ENCODE measurements at regions not wholly inside any gene's neighbourhood (a gene's known extent, or its start where the extent isn't known, plus 50 kb on each side); places are given as distances from the start of the nearest gene placed in this dataset.

GRCh38 chr4:18518098-18518497 is 496.5 kb upstream of the LCORL start:
- no peak for DNase-seq (ENCODE audit: low read depth, low spot score)
- no peak overlapping the region for H3K27ac ChIP-seq

GRCh38 chr4:18513861-18514260 is 492.3 kb upstream of the LCORL start:
- no peak for DNase-seq (ENCODE audit: low read depth, low spot score)
- no peak overlapping the region for H3K27ac ChIP-seq

- no peak overlapping the region for H3K27ac ChIP-seq
- no peak for DNase-seq (ENCODE audit: low read depth, low spot score)
Observed at GRCh38 chr4:18512718-18513117, 491.2 kb upstream of the LCORL start.

GRCh38 chr4:18511727-18512126 is 490.2 kb upstream of the LCORL start:
- H3K27ac ChIP-seq, result no peak overlapping the region
- DNase-seq (ENCODE audit: low read depth, low spot score), result no peak

GRCh38 chr4:18508786-18509185 is 487.2 kb upstream of the LCORL start:
- DNase-seq (ENCODE audit: low read depth, low spot score), result no peak
- no peak overlapping the region for H3K27ac ChIP-seq

GRCh38 chr4:18480928-18481327 is 459.4 kb upstream of the LCORL start:
- no peak for DNase-seq (ENCODE audit: low read depth, low spot score)
- H3K27ac ChIP-seq, result no peak overlapping the region

GRCh38 chr4:18480342-18480741 is 458.8 kb upstream of the LCORL start:
- no peak for DNase-seq (ENCODE audit: low read depth, low spot score)
- no peak overlapping the region for H3K27ac ChIP-seq

- DNase-seq (ENCODE audit: low read depth, low spot score), result no peak
- no peak overlapping the region for H3K27ac ChIP-seq
Observed at GRCh38 chr4:18479825-18480224, 458.3 kb upstream of the LCORL start.

- H3K27ac ChIP-seq, result no peak overlapping the region
- DNase-seq (ENCODE audit: low read depth, low spot score), result no peak
Observed at GRCh38 chr4:18463987-18464559, 442.5 kb upstream of the LCORL start.

- no peak overlapping the region for H3K27ac ChIP-seq
- DNase-seq (ENCODE audit: low read depth, low spot score), result no peak
Observed at GRCh38 chr4:18458465-18458864, 436.9 kb upstream of the LCORL start.

- no peak overlapping the region for H3K27ac ChIP-seq
- no peak for DNase-seq (ENCODE audit: low read depth, low spot score)
Observed at GRCh38 chr4:18454349-18454748, 432.8 kb upstream of the LCORL start.

- DNase-seq (ENCODE audit: low read depth, low spot score), result no peak
- no peak overlapping the region for H3K27ac ChIP-seq
Observed at GRCh38 chr4:18445110-18445509, 423.6 kb upstream of the LCORL start.

- DNase-seq (ENCODE audit: low read depth, low spot score), result no peak
- no peak overlapping the region for H3K27ac ChIP-seq
Observed at GRCh38 chr4:18444206-18444605, 422.7 kb upstream of the LCORL start.

- DNase-seq (ENCODE audit: low read depth, low spot score), result no peak
- H3K27ac ChIP-seq, result no peak overlapping the region
Observed at GRCh38 chr4:18442957-18443356, 421.4 kb upstream of the LCORL start.

GRCh38 chr4:18441676-18442075 is 420.1 kb upstream of the LCORL start:
- no peak for DNase-seq (ENCODE audit: low read depth, low spot score)
- no peak overlapping the region for H3K27ac ChIP-seq

GRCh38 chr4:18441203-18441590 is 419.6 kb upstream of the LCORL start:
- H3K27ac ChIP-seq, result no peak overlapping the region
- no peak for DNase-seq (ENCODE audit: low read depth, low spot score)

GRCh38 chr4:18440527-18441202 is 419.1 kb upstream of the LCORL start:
- H3K27ac ChIP-seq, result no peak overlapping the region
- DNase-seq (ENCODE audit: low read depth, low spot score), result no peak

- no peak for DNase-seq (ENCODE audit: low read depth, low spot score)
- H3K27ac ChIP-seq, result no peak overlapping the region
Observed at GRCh38 chr4:18439311-18439710, 417.8 kb upstream of the LCORL start.

- H3K27ac ChIP-seq, result no peak overlapping the region
Observed at GRCh38 chr4:18435781-18436180, 414.2 kb upstream of the LCORL start.

GRCh38 chr4:18422685-18423084 is 401.1 kb upstream of the LCORL start:
- H3K27ac ChIP-seq, result no peak overlapping the region
- DNase-seq (ENCODE audit: low read depth, low spot score), result no peak

More at GRCh38 chr4:18435781-18436180, 414.2 kb upstream of the LCORL start:
- DNase-seq (ENCODE audit: low read depth, low spot score), result no peak

- H3K27ac ChIP-seq, result no peak overlapping the region
- no peak for DNase-seq (ENCODE audit: low read depth, low spot score)
Observed at GRCh38 chr4:18421519-18421918, 400.0 kb upstream of the LCORL start.

- DNase-seq (ENCODE audit: low read depth, low spot score), result no peak
- H3K27ac ChIP-seq, result no peak overlapping the region
Observed at GRCh38 chr4:18419780-18420179, 398.2 kb upstream of the LCORL start.

All from epithelial cell of prostate (primary cell).